MM.1S (cell line): ENCODE measurements at regions not wholly inside any gene's neighbourhood (a gene's known extent, or its start where the extent isn't known, plus 50 kb on each side); places are given as distances from the start of the nearest gene placed in this dataset.
"Not testable (repeated sequence)": the region's sequence is repeated elsewhere in the genome, so short reads cannot be mapped to it uniquely, and the experiment has no call there.

Experiments used
- DNase-seq: peaks from one replicate; pipeline ENCODE4 v3.0.0-alpha.2; 2015
- H2AFZ ChIP-seq: fragments of 300-600 bp; sonication (generic); 2 replicates; pipeline ENCODE4 v1.6.0; 2016; ENCODE audit warnings: antibody characterized with exemption, low read length
- H3F3A ChIP-seq: fragments of 300-600 bp; sonication (generic); 2 replicates; pipeline ENCODE4 v1.6.1; 2016; ENCODE audit warnings: mild to moderate bottlenecking, antibody characterized with exemption, low read length, moderate library complexity, mixed read lengths; ENCODE audit not compliant: insufficient read depth
- H3K27ac ChIP-seq: fragments of 300-600 bp; sonication (generic); 2 replicates; pipeline ENCODE4 v1.5.1; 2016; ENCODE audit warnings: mild to moderate bottlenecking, low read length
- H3K27me3 ChIP-seq: fragments of 300-600 bp; sonication (generic); replicated peaks from 2 replicates; pipeline ENCODE4 v1.6.0; 2016; ENCODE audit warnings: low read length; ENCODE audit not compliant: insufficient read depth
- H3K36me3 ChIP-seq: fragments of 300-600 bp; sonication (generic); replicated peaks from 2 replicates; pipeline ENCODE4 v1.6.1; 2016; ENCODE audit warnings: mild to moderate bottlenecking, low read length, mixed read lengths; ENCODE audit not compliant: insufficient read depth
- H3K4me1 ChIP-seq: fragments of 300-600 bp; sonication (generic); 2 replicates; pipeline ENCODE4 v1.6.1; 2016; ENCODE audit warnings: low read length, mixed read lengths
- H3K4me2 ChIP-seq: fragments of 300-600 bp; sonication (generic); 2 replicates; pipeline ENCODE4 v1.6.0; 2016; ENCODE audit warnings: low read depth, low read length
- H3K4me3 ChIP-seq: fragments of 300-600 bp; sonication (generic); 2 replicates; pipeline ENCODE4 v1.5.1; 2016; ENCODE audit warnings: low read length, mixed read lengths
- H3K79me2 ChIP-seq: fragments of 300-600 bp; sonication (generic); 2 replicates; pipeline ENCODE4 v1.6.1; 2016; ENCODE audit warnings: mixed run types, low read length, mixed read lengths
- H3K9ac ChIP-seq: fragments of 300-600 bp; sonication (generic); 2 replicates; pipeline ENCODE4 v1.6.1; 2016; ENCODE audit warnings: low read length, mixed read lengths
- H3K9me2 ChIP-seq: fragments of 300-600 bp; sonication (generic); replicated peaks from 2 replicates; pipeline ENCODE4 v1.6.1; 2016; ENCODE audit warnings: mild to moderate bottlenecking, low read length, mixed read lengths; ENCODE audit not compliant: insufficient read depth
- H3K9me3 ChIP-seq: fragments of 300-600 bp; sonication (generic); replicated peaks from 2 replicates; pipeline ENCODE4 v1.6.1; 2016; ENCODE audit warnings: mild to moderate bottlenecking, low read length, mixed read lengths; ENCODE audit not compliant: insufficient read depth
- H4K20me1 ChIP-seq: fragments of 300-600 bp; sonication (generic); 2 replicates; pipeline ENCODE4 v1.6.1; 2016; ENCODE audit warnings: mild to moderate bottlenecking, low read length, moderate library complexity, mixed read lengths; ENCODE audit not compliant: insufficient read depth
- EZH2 ChIP-seq: fragments of 300-600 bp; sonication (generic); optimal IDR thresholded peaks from 2 replicates; pipeline ENCODE3; 2017; ENCODE audit warnings: low read depth, mild to moderate bottlenecking, antibody characterized with exemption, low read length, mixed read lengths
- EZH2phosphoT487 ChIP-seq: fragments of 300-600 bp; sonication (generic); IDR thresholded peaks from 2 replicates; pipeline ENCODE4 v1.6.1; 2018; ENCODE audit warnings: antibody characterized with exemption, low read length
- TF ChIP-seq, protein P1 (sequence below): fragments of 300-600 bp; sonication (generic); IDR thresholded peaks from 2 replicates; pipeline ENCODE4 v1.5.1; 2016; ENCODE audit warnings: antibody characterized with exemption, low read length, mixed read lengths

- no peak overlapping the region for H3K27ac ChIP-seq
- H3K4me1 ChIP-seq = no peaks in the 10 kb centered on the region
- no peak overlapping the region for H3K4me3 ChIP-seq
- H3K9me2 ChIP-seq = no peaks in the 10 kb centered on the region
- no peaks in the 10 kb centered on the region for H4K20me1 ChIP-seq
- H3F3A ChIP-seq = no peaks in the 10 kb centered on the region
- no peak overlapping the region for H2AFZ ChIP-seq
- no peaks in the 10 kb centered on the region for H3K36me3 ChIP-seq
- no peaks in the 10 kb centered on the region for H3K79me2 ChIP-seq
- H3K4me2 ChIP-seq = no peak overlapping the region
- no peaks in the 10 kb centered on the region for H3K27me3 ChIP-seq
- TF ChIP-seq EZH2 = no peak
- TF ChIP-seq, protein P1, sequence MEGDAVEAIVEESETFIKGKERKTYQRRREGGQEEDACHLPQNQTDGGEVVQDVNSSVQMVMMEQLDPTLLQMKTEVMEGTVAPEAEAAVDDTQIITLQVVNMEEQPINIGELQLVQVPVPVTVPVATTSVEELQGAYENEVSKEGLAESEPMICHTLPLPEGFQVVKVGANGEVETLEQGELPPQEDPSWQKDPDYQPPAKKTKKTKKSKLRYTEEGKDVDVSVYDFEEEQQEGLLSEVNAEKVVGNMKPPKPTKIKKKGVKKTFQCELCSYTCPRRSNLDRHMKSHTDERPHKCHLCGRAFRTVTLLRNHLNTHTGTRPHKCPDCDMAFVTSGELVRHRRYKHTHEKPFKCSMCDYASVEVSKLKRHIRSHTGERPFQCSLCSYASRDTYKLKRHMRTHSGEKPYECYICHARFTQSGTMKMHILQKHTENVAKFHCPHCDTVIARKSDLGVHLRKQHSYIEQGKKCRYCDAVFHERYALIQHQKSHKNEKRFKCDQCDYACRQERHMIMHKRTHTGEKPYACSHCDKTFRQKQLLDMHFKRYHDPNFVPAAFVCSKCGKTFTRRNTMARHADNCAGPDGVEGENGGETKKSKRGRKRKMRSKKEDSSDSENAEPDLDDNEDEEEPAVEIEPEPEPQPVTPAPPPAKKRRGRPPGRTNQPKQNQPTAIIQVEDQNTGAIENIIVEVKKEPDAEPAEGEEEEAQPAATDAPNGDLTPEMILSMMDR = no peak
- no peak for TF ChIP-seq EZH2phosphoT487
- no peak for DNase-seq
- H3K9ac ChIP-seq = no peak overlapping the region
- H3K9me3 ChIP-seq = no peaks in the 10 kb centered on the region
Observed at GRCh38 chr1:61028136-61028535, 54.2 kb upstream of the NFIA start.

- not testable (repeated sequence) for H3K27ac ChIP-seq, H3K4me1 ChIP-seq, H3K9ac ChIP-seq, H3K79me2 ChIP-seq, H3K9me2 ChIP-seq, H3K27me3 ChIP-seq, H3K9me3 ChIP-seq, H3K36me3 ChIP-seq, H4K20me1 ChIP-seq, H3F3A ChIP-seq
- DNase-seq = peak; percentile 41
- H3K4me2 ChIP-seq = peak overlapping the region; percentile 50; the same call in 1 of the 2 replicates
- peak overlapping the region; percentile 0; the same call in 1 of the 2 replicates for H3K4me3 ChIP-seq
- H2AFZ ChIP-seq = 0 out of 2 replicates have a peak overlapping the region, but pooled peaks have one; percentile 6
Observed at GRCh38 chr1:61018068-61018467, 64.3 kb upstream of the NFIA start.

GRCh38 chr1:61017651-61018050, 64.7 kb upstream of the NFIA start:
- H3K9ac ChIP-seq = no peak overlapping the region
- no peaks in the 10 kb centered on the region for H3K79me2 ChIP-seq
- H4K20me1 ChIP-seq = no peaks in the 10 kb centered on the region
- H3K4me2 ChIP-seq = peak overlapping the region; percentile 50; the same call in 1 of the 2 replicates
- no peak overlapping the region for H3K27ac ChIP-seq
- H3K4me1 ChIP-seq = peaks cover 7% of the 10 kb centered on the region; the same call in 1 of the 2 replicates
- H3K9me3 ChIP-seq = no peaks in the 10 kb centered on the region
- DNase-seq = no peak
- H2AFZ ChIP-seq = 0 out of 2 replicates have a peak overlapping the region, but pooled peaks have one; percentile 6
- H3K27me3 ChIP-seq = no peaks in the 10 kb centered on the region
- no peaks in the 10 kb centered on the region for H3F3A ChIP-seq
- peak overlapping the region; percentile 0; the same call in 1 of the 2 replicates for H3K4me3 ChIP-seq
- no peaks in the 10 kb centered on the region for H3K36me3 ChIP-seq
- no peaks in the 10 kb centered on the region for H3K9me2 ChIP-seq
- TF ChIP-seq EZH2 = no peak
- no peak for TF ChIP-seq EZH2phosphoT487
- TF ChIP-seq, protein P1 = no peak

DNA sequence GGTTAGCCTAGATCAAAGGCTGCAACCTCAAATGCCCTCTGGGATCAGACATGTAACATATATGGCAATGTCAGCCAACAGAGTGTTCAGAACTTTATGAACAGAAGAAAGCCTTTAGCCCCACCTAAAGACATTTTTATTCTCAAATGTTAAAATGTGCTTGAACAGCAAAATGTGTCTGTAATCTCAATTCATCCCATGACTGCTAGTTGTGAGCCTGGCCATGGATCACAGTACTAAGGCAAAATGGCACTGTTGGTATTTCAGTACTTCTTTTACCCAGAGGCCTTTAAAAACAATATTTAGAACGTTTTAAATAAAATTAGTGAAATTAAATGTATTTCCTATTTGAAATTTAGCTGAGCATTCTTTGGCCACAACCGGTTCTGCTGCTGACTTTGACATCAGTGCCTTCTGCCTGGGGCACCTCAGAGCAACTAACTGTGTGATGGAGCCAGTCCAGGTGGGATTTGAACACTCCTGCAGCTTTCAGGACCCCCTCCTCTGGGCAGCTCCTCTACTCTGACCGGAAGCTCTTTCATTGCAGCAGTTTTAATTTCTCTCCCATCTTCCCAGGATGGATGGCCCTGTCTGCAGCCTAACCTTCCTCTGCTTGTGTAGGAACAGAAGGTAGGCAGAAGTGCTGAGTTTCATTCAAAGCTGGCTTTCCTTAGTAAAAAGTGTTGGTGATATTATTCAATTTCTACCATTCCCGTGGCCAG, 68.3 kb upstream of the NFIA start:
- peaks cover 7% of the 10 kb centered on the region; the same call in 1 of the 2 replicates for H3K4me1 ChIP-seq
- H3K79me2 ChIP-seq = no peaks in the 10 kb centered on the region
- TF ChIP-seq EZH2phosphoT487 (no peak), EZH2 (no peak)
- TF ChIP-seq, protein P1 = no peak
- H4K20me1 ChIP-seq = no peaks in the 10 kb centered on the region
- no peaks in the 10 kb centered on the region for H3F3A ChIP-seq
- no peak overlapping the region for H3K27ac ChIP-seq
- no peak for DNase-seq
- H3K9ac ChIP-seq = no peak overlapping the region
- no peaks in the 10 kb centered on the region for H3K9me2 ChIP-seq
- no peak overlapping the region for H2AFZ ChIP-seq
- H3K4me2 ChIP-seq = no peak overlapping the region
- H3K27me3 ChIP-seq = no peaks in the 10 kb centered on the region
- H3K36me3 ChIP-seq = no peaks in the 10 kb centered on the region
- H3K4me3 ChIP-seq = no peak overlapping the region
- H3K9me3 ChIP-seq = no peaks in the 10 kb centered on the region
